Breast epithelium (tissue), 4 donors: ENCODE measurements at regions not wholly inside any gene's neighbourhood (a gene's known extent, or its start where the extent isn't known, plus 50 kb on each side); places are given as distances from the start of the nearest gene placed in this dataset.

ENCODE experiments used
- DNase-seq, 2 donors: peaks; one replicate each; pipeline ENCODE4 v3.0.0-alpha.2; 2019; ENCODE audit warnings: low spot score in 2 of 2
- H3K27ac ChIP-seq, 2 donors: fragments of 200-600 bp; sonication (generic) in 1 of 2; one replicate each; pipeline ENCODE4 v1.5.1; 2016 to 2019; ENCODE audit warnings: mild to moderate bottlenecking in 1 of 2
- H3K27me3 ChIP-seq, 2 donors: fragments of 200-600 bp; sonication (generic) in 1 of 2; one replicate each; pipeline versions ENCODE4 v1.5.1 to v1.6.0; 2017 to 2019; ENCODE audit warnings: control low read depth in 1 of 2, mild to moderate bottlenecking in 1 of 2
- H3K36me3 ChIP-seq: fragments of 200-600 bp; one replicate; pipeline ENCODE4 v1.5.1; 2019
- H3K4me1 ChIP-seq, 2 donors: fragments of 200-600 bp; sonication (generic); one replicate each; pipeline ENCODE4 v1.5.1; 2016 to 2019; ENCODE audit warnings: control low read depth in 1 of 2
- H3K4me3 ChIP-seq, 3 donors: fragments of 200-600 bp; sonication (generic); 1 replicate in 2 of 3; 2 replicates in 1 of 3; pipeline ENCODE4 v1.5.1; 2016 to 2019; ENCODE audit warnings: mild to moderate bottlenecking in 3 of 3, moderate library complexity in 2 of 3
- H3K9me3 ChIP-seq, 2 donors: fragments of 200-600 bp; sonication (generic) in 1 of 2; one replicate each; pipeline ENCODE4 v1.5.1; 2016 to 2019; ENCODE audit warnings: control low read depth in 1 of 2
- CTCF ChIP-seq, 3 donors: fragments of 450-650 bp; IDR thresholded peaks; one replicate each; pipeline ENCODE4 v1.5.1; 2016 to 2017; ENCODE audit warnings: antibody characterized with exemption in 3 of 3, mild to moderate bottlenecking in 3 of 3, moderate library complexity in 3 of 3
- POLR2A ChIP-seq: fragments of 450-650 bp; IDR thresholded peaks from one replicate; pipeline ENCODE4 v1.6.1; 2016; ENCODE audit warnings: antibody characterized with exemption, mild to moderate bottlenecking, moderate library complexity
- POLR2AphosphoS5 ChIP-seq, 3 donors: sonication (generic); formaldehyde crosslinking; IDR thresholded peaks; one replicate each; pipeline ENCODE4 v1.6.1; 2017; ENCODE audit warnings: antibody characterized with exemption in 3 of 3
- intact Hi-C: fragments of 100-400 bp; cut with DNase I; formaldehyde crosslinking; loops from one replicate; pipeline ENCODE4 v1.15.1; 2023; ENCODE audit warnings: low total_unique reads

GRCh38 chr1:193368302-193368701 is 181.9 kb upstream of the B3GALT2 start:
- TF ChIP-seq CTCF (IDR thresholded peaks at IDR 0.05), result no peak
- TF ChIP-seq POLR2A, result no peak
- TF ChIP-seq POLR2AphosphoS5 (IDR thresholded peaks at IDR 0.05), result no peak
- Histone ChIP-seq H3K36me3 (no peaks in the 10 kb centered on the region), H3K4me3 (no peak overlapping the region), H3K27ac (no peak overlapping the region), H3K27me3 (no peaks in the 10 kb centered on the region), H3K9me3 (no peaks in the 10 kb centered on the region), H3K4me1 (no peaks in the 10 kb centered on the region)
- intact Hi-C loops, result no loop called here
- no peak for DNase-seq

- Histone ChIP-seq H3K36me3 (no peaks in the 10 kb centered on the region), H3K27ac (no peak overlapping the region), H3K4me3 (no peak overlapping the region), H3K4me1 (no peaks in the 10 kb centered on the region), H3K9me3 (no peaks in the 10 kb centered on the region), H3K27me3 (no peaks in the 10 kb centered on the region)
- TF ChIP-seq POLR2AphosphoS5 (IDR thresholded peaks at IDR 0.05) (no peak), CTCF (IDR thresholded peaks at IDR 0.05) (no peak), POLR2A (no peak)
- no peak for DNase-seq
- intact Hi-C loops, result no loop called here
These were observed 181.4 kb upstream of the B3GALT2 start for GRCh38 chr1:193367863-193368262.

- DNase-seq, result no peak
- intact Hi-C loops, result no loop called here
- Histone ChIP-seq H3K4me1 (no peaks in the 10 kb centered on the region), H3K36me3 (no peaks in the 10 kb centered on the region), H3K27ac (no peak overlapping the region), H3K27me3 (no peaks in the 10 kb centered on the region), H3K9me3 (no peaks in the 10 kb centered on the region), H3K4me3 (no peak overlapping the region)
- TF ChIP-seq POLR2A, result no peak
- TF ChIP-seq CTCF (IDR thresholded peaks at IDR 0.05), result no peak
- no peak for TF ChIP-seq POLR2AphosphoS5 (IDR thresholded peaks at IDR 0.05)
These were observed 180.5 kb upstream of the B3GALT2 start for GRCh38 chr1:193366764-193367507.

DNA sequence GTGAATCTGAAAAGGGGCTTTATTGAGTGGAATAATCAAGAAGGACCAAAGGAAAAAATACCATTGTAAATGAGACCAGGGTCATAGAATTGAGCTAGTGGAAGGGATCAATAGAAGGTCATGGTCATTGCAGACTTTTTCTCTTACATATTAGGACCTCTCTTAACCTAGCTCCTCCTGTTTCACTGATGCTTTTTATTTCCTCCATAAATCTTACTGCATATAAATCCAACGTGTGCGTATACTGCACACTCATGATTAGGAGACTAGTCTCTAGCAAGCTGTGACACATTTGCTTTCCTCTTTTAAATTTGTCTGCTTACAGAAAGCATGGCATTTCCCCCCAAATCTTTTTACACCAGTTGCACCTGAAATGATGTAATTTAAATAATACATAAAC is 179.6 kb upstream of the B3GALT2 start:
- Histone ChIP-seq H3K9me3 (no peaks in the 10 kb centered on the region), H3K4me1 (no peaks in the 10 kb centered on the region), H3K36me3 (no peaks in the 10 kb centered on the region), H3K27ac (no peak overlapping the region), H3K4me3 (no peak overlapping the region), H3K27me3 (no peaks in the 10 kb centered on the region)
- intact Hi-C loops, result no loop called here
- no peak for TF ChIP-seq POLR2AphosphoS5 (IDR thresholded peaks at IDR 0.05)
- TF ChIP-seq CTCF (IDR thresholded peaks at IDR 0.05), result no peak
- no peak for TF ChIP-seq POLR2A
- no peak for DNase-seq

DNA sequence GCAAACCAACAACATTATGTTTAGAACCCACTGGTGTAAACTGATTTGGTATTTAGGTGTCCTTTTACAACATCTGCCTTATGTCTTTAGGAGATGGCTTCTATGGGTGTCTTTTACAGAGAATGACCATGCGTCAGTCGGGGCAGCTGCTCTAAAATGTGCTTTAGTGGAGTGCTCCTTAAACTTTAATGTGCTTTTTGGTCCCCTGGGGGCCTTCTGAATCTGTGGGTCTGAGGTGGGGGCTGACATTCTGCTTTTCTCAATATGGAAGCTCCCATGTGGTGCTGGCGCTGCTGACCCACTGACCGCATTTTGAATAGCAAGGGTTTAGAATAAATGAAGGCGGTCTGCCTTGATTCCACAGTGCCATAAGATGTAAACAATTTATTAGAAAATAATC is 173.2 kb upstream of the B3GALT2 start:
- DNase-seq, result no peak
- Histone ChIP-seq H3K4me3 (no peak overlapping the region), H3K36me3 (no peaks in the 10 kb centered on the region), H3K27me3 (no peaks in the 10 kb centered on the region), H3K9me3 (no peaks in the 10 kb centered on the region), H3K27ac (no peak overlapping the region), H3K4me1 (no peaks in the 10 kb centered on the region)
- intact Hi-C loops, result no loop called here
- TF ChIP-seq POLR2AphosphoS5 (IDR thresholded peaks at IDR 0.05) (no peak), CTCF (IDR thresholded peaks at IDR 0.05) (no peak), POLR2A (no peak)
